GM18526 (cell line): ENCODE measurements at regions not wholly inside any gene's neighbourhood (a gene's known extent, or its start where the extent isn't known, plus 50 kb on each side); places are given as distances from the start of the nearest gene placed in this dataset.

Source experiments
- POLR2A ChIP-seq: IDR thresholded peaks from 3 replicates; pipeline ENCODE4 v1.6.1; 2011; ENCODE audit not compliant: insufficient read length; ENCODE audit errors: extremely low read depth

- TF ChIP-seq POLR2A: no peak
These were observed 242.4 kb downstream of the KLF12 start for GRCh38 chr13:73891805-73892204.

GRCh38 chr13:73883162-73883561 lies 251.0 kb downstream of the KLF12 start:
- no peak for TF ChIP-seq POLR2A

GRCh38 chr13:73880365-73880764 lies 253.8 kb downstream of the KLF12 start:
- TF ChIP-seq POLR2A: no peak

GRCh38 chr13:73879346-73880015 lies 254.7 kb downstream of the KLF12 start:
- TF ChIP-seq POLR2A: no peak

- TF ChIP-seq POLR2A: no peak
These were observed 256.8 kb downstream of the KLF12 start for GRCh38 chr13:73877399-73877798.

GRCh38 chr13:73876323-73876722 lies 257.9 kb downstream of the KLF12 start:
- no peak for TF ChIP-seq POLR2A

- no peak for TF ChIP-seq POLR2A
These were observed 260.0 kb downstream of the KLF12 start for GRCh38 chr13:73873940-73874830.

- no peak for TF ChIP-seq POLR2A
These were observed 261.8 kb downstream of the KLF12 start for GRCh38 chr13:73872397-73872796.

- TF ChIP-seq POLR2A: no peak
These were observed 263.0 kb downstream of the KLF12 start for GRCh38 chr13:73870970-73871935.

GRCh38 chr13:73870036-73870741 lies 264.0 kb downstream of the KLF12 start:
- no peak for TF ChIP-seq POLR2A

- TF ChIP-seq POLR2A: no peak
These were observed 269.2 kb downstream of the KLF12 start for GRCh38 chr13:73865027-73865426.

- TF ChIP-seq POLR2A: no peak
These were observed 273.1 kb downstream of the KLF12 start for GRCh38 chr13:73861136-73861535.

- no peak for TF ChIP-seq POLR2A
These were observed 273.7 kb downstream of the KLF12 start for GRCh38 chr13:73860501-73860900.

GRCh38 chr13:73859841-73860240 lies 274.4 kb downstream of the KLF12 start:
- no peak for TF ChIP-seq POLR2A

GRCh38 chr13:73857106-73857505 lies 277.1 kb downstream of the KLF12 start:
- no peak for TF ChIP-seq POLR2A
